ENCODE measurements at regions not wholly inside any gene's neighbourhood (a gene's known extent, or its start where the extent isn't known, plus 50 kb on each side); places are given as distances from the start of the nearest gene placed in this dataset.

- TF ChIP-seq ATF2 (IDR thresholded peaks at IDR 0.05; ENCODE audit: low read length) = no peak
- TF ChIP-seq SMAD1 (IDR thresholded peaks at IDR 0.05; ENCODE audit: low read depth, partially characterized antibody) = no peak
- no peak for TF ChIP-seq SREBF2 (IDR thresholded peaks at IDR 0.05; ENCODE audit: low read length)
These were observed 132.9 kb upstream of the IGFBP7 start (continued) for GRCh38 chr4:57243076-57243475.

- ChIA-PET SMC1A (ENCODE audit: uncharacterized antibody, unreplicated experiment) (no interaction called here), RAD21 (ENCODE audit: unreplicated experiment) (no interaction called here), POLR2A (no interaction called here), CTCF (no interaction called here)
- no peak overlapping the region for H3K4me2 ChIP-seq (ENCODE audit: control insufficient read depth, insufficient read depth)
- WGBS (ENCODE audit: insufficient coverage, insufficient replicate concordance, low lambda C conversion rate, missing lambda C conversion rate) = 49% methylated on average over 12 of the region's 12 CpGs
- FAIRE-seq (no peak), ATAC-seq (no peak), DNase-seq (ENCODE audit: low read depth, low spot score) (no peak)
- H3K27me3 ChIP-seq (replicated peaks in 1 of 2; ENCODE audit: control insufficient read depth in 2 of 2, insufficient read depth in 2 of 2, low read length in 1 of 2) = no peaks in the 10 kb centered on the region
- in situ Hi-C loops (cut with MboI) (no loop called here), intact Hi-C loops (cut with micrococcal nuclease; ENCODE audit: unreplicated experiment) (no loop called here)
- no peaks in the 10 kb centered on the region for H4K20me1 ChIP-seq (ENCODE audit: control insufficient read depth, insufficient read depth)
- H3K27ac ChIP-seq (ENCODE audit: control insufficient read depth, insufficient read depth) = no peak overlapping the region
- no peaks in the 10 kb centered on the region for H3K4me1 ChIP-seq (ENCODE audit: control insufficient read depth, insufficient read depth, low read length)
- no peak overlapping the region for H2AFZ ChIP-seq (ENCODE audit: control insufficient read depth, low read depth, low read length)
- no peaks in the 10 kb centered on the region for H3K9me3 ChIP-seq (replicated peaks; ENCODE audit: control insufficient read depth, insufficient read depth, low read length)
- H3K36me3 ChIP-seq (ENCODE audit: control insufficient read depth in 2 of 2, insufficient read depth in 2 of 2, low read length in 1 of 2) = no peaks in the 10 kb centered on the region
- no peak for TF ChIP-seq SIX5 (IDR thresholded peaks at IDR 0.05; ENCODE audit: low read depth, low read length, severe bottlenecking)
- no peak overlapping the region for H3K9ac ChIP-seq (ENCODE audit: control insufficient read depth, insufficient read depth, low read length)
- BruUV-seq (replicated peaks) = no TSS peak
- no peaks in the 10 kb centered on the region for H3K79me2 ChIP-seq (ENCODE audit: control insufficient read depth, insufficient read depth, low read length)
- no peak overlapping the region for H3K4me3 ChIP-seq
These were observed 124.1 kb upstream of the IGFBP7 start for GRCh38 chr4:57234252-57234775.

GRCh38 chr4:57233386-57233785, 123.2 kb upstream of the IGFBP7 start:
- no peak overlapping the region for H3K4me3 ChIP-seq
- no peaks in the 10 kb centered on the region for H3K4me1 ChIP-seq (ENCODE audit: control insufficient read depth, insufficient read depth, low read length)
- FAIRE-seq = no peak
- no peaks in the 10 kb centered on the region for H3K79me2 ChIP-seq (ENCODE audit: control insufficient read depth, insufficient read depth, low read length)
- H3K27ac ChIP-seq (ENCODE audit: control insufficient read depth, insufficient read depth) = no peak overlapping the region
- no peaks in the 10 kb centered on the region for H3K36me3 ChIP-seq (ENCODE audit: control insufficient read depth in 2 of 2, insufficient read depth in 2 of 2, low read length in 1 of 2)
- H3K27me3 ChIP-seq (replicated peaks in 1 of 2; ENCODE audit: control insufficient read depth in 2 of 2, insufficient read depth in 2 of 2, low read length in 1 of 2) = no peaks in the 10 kb centered on the region
- no peak for ATAC-seq
- intact Hi-C loops (cut with micrococcal nuclease; ENCODE audit: unreplicated experiment) (no loop called here), in situ Hi-C loops (cut with MboI) (no loop called here)
- no TSS peak for BruUV-seq (replicated peaks)
- H3K4me2 ChIP-seq (ENCODE audit: control insufficient read depth, insufficient read depth) = no peak overlapping the region
- H4K20me1 ChIP-seq (ENCODE audit: control insufficient read depth, insufficient read depth) = no peaks in the 10 kb centered on the region
- ChIA-PET SMC1A (ENCODE audit: uncharacterized antibody, unreplicated experiment) (no interaction called here), RAD21 (ENCODE audit: unreplicated experiment) (no interaction called here), POLR2A (no interaction called here), CTCF (no interaction called here)
- no peak overlapping the region for H3K9ac ChIP-seq (ENCODE audit: control insufficient read depth, insufficient read depth, low read length)
- no peak for DNase-seq (ENCODE audit: low read depth, low spot score)
- H2AFZ ChIP-seq (ENCODE audit: control insufficient read depth, low read depth, low read length) = no peak overlapping the region
- no peaks in the 10 kb centered on the region for H3K9me3 ChIP-seq (replicated peaks; ENCODE audit: control insufficient read depth, insufficient read depth, low read length)
- 16% methylated on average over 4 of the region's 4 CpGs for WGBS (ENCODE audit: insufficient coverage, insufficient replicate concordance, low lambda C conversion rate, missing lambda C conversion rate)
- TF ChIP-seq MXI1 (IDR thresholded peaks at IDR 0.05; ENCODE audit: low read depth, low read length) = no peak
- no peak for TF ChIP-seq E4F1 (IDR thresholded peaks at IDR 0.05; ENCODE audit: borderline replicate concordance, partially characterized antibody)
- no peak for TF ChIP-seq GABPA (IDR thresholded peaks at IDR 0.05; ENCODE audit: low read depth)
- no peak for TF ChIP-seq YY1 (IDR thresholded peaks at IDR 0.05; ENCODE audit: low read depth, low read length)

All from GM12878 (cell line).